GM12873 (cell line): ENCODE measurements at regions not wholly inside any gene's neighbourhood (a gene's known extent, or its start where the extent isn't known, plus 50 kb on each side); places are given as distances from the start of the nearest gene placed in this dataset.

Experiments
- TF ChIP-seq, protein P1 (sequence below): IDR thresholded peaks from 2 replicates; pipeline ENCODE4 v1.5.1; 2012; ENCODE audit warnings: low read depth, mild to moderate bottlenecking, moderate library complexity, low read length, control low read depth; ENCODE audit not compliant: insufficient read depth; ENCODE audit errors: missing control alignments

GRCh38 chr6:26195376-26195923 lies 108.2 kb downstream of the HFE start:
- TF ChIP-seq, protein P1, sequence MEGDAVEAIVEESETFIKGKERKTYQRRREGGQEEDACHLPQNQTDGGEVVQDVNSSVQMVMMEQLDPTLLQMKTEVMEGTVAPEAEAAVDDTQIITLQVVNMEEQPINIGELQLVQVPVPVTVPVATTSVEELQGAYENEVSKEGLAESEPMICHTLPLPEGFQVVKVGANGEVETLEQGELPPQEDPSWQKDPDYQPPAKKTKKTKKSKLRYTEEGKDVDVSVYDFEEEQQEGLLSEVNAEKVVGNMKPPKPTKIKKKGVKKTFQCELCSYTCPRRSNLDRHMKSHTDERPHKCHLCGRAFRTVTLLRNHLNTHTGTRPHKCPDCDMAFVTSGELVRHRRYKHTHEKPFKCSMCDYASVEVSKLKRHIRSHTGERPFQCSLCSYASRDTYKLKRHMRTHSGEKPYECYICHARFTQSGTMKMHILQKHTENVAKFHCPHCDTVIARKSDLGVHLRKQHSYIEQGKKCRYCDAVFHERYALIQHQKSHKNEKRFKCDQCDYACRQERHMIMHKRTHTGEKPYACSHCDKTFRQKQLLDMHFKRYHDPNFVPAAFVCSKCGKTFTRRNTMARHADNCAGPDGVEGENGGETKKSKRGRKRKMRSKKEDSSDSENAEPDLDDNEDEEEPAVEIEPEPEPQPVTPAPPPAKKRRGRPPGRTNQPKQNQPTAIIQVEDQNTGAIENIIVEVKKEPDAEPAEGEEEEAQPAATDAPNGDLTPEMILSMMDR: no peak

GRCh38 chr6:26195924-26196845 lies 109.0 kb downstream of the HFE start:
- TF ChIP-seq, protein P1: no peak

GRCh38 chr6:26196846-26197635 lies 109.8 kb downstream of the HFE start:
- TF ChIP-seq, protein P1: peak; percentile 24

DNA sequence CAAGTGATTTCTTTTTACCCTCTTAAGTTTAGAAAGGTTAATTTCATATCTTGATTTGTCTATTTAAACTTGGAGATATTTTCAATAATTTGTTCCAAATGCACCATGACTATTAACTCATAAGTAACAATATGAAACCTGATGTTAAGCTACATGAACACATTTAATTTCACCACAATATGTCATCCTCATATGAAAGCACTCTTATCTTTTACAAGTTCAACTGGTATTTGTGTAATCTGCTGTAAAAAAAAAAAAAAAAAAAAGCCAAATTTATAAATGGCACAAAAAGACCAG lies 110.4 kb downstream of the HFE start:
- TF ChIP-seq, protein P1: no peak

- TF ChIP-seq, protein P1: no peak
Measured at GRCh38 chr6:26197933-26198721, 110.9 kb downstream of the HFE start.

DNA sequence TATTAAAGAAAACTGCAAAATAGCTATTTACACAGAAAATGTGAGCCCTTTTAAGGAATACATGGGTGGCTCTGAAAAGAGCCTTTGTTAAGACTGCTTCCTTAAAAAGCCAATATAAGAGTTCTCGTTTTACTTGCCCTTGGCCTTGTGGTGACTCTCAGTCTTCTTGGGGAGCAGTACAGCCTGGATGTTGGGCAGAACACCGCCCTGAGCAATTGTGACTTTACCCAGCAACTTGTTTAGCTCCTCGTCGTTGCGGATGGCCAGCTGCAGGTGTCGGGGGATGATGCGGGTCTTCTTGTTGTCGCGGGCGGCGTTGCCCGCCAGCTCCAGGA lies 111.5 kb downstream of the HFE start:
- TF ChIP-seq, protein P1: no peak
